ENCODE measurements at regions not wholly inside any gene's neighbourhood (a gene's known extent, or its start where the extent isn't known, plus 50 kb on each side); places are given as distances from the start of the nearest gene placed in this dataset.

DNA sequence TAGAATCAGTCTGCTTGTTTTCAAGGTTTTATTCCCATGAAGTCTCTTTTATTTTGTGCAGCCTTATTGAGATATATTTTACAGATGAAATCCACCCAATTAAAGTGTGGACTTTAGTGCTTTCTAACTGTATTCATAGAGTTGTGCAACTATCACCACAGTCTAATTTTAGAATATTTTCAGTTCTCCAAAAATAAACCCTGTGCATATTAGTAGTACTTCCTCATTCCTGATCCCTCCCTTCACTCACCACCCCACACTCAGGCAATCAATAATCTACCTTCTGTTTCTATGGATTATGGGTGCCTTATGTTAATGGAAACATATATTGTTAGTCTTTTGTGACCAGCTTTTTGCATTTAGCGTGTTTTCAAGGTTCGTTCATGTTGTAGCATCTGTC lies 185.7 kb upstream of the TMEM72 start:
- TF ChIP-seq, protein P1, sequence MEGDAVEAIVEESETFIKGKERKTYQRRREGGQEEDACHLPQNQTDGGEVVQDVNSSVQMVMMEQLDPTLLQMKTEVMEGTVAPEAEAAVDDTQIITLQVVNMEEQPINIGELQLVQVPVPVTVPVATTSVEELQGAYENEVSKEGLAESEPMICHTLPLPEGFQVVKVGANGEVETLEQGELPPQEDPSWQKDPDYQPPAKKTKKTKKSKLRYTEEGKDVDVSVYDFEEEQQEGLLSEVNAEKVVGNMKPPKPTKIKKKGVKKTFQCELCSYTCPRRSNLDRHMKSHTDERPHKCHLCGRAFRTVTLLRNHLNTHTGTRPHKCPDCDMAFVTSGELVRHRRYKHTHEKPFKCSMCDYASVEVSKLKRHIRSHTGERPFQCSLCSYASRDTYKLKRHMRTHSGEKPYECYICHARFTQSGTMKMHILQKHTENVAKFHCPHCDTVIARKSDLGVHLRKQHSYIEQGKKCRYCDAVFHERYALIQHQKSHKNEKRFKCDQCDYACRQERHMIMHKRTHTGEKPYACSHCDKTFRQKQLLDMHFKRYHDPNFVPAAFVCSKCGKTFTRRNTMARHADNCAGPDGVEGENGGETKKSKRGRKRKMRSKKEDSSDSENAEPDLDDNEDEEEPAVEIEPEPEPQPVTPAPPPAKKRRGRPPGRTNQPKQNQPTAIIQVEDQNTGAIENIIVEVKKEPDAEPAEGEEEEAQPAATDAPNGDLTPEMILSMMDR (IDR thresholded peaks at IDR 0.05), result no peak
- no peak for TF ChIP-seq POLR2A (IDR thresholded peaks at IDR 0.05)

Measured in body of pancreas (tissue), 4 donors.